H1 (cell line): ENCODE measurements at regions not wholly inside any gene's neighbourhood (a gene's known extent, or its start where the extent isn't known, plus 50 kb on each side); places are given as distances from the start of the nearest gene placed in this dataset.

Experiments used
- CTCF ChIA-PET: fragments of 300-600 bp; sonication (Branson Sonifier 250); formaldehyde crosslinking; loops from one replicate; lab custom pipeline; 2021; ENCODE audit not compliant: partially characterized antibody; lab: Charles Lee
- POLR2A ChIA-PET: fragments of 300-600 bp; sonication (Branson Sonifier 250); formaldehyde crosslinking; loops from one replicate; lab custom pipeline; 2021; ENCODE audit warnings: inconsistent platforms; ENCODE audit not compliant: partially characterized antibody; lab: Charles Lee
- DNase-seq, 2 experiments: peaks; one replicate each; pipeline versions ENCODE4 v3.0.0 to v3.0.0-alpha.2; 2010 to 2022; ENCODE audit warnings: low spot score in 2 of 2, low read depth in 1 of 2, mixed read lengths in 1 of 2
- FAIRE-seq: peaks from 2 replicates; lab custom pipeline; 2011; peaks lifted over from hg19 to GRCh38; lab: Jason Lieb, UNC
- H2AFZ ChIP-seq: 2 replicates; pipeline ENCODE4 v1.8.1; 2012; ENCODE audit warnings: low read length, inconsistent platforms
- H2AK5ac ChIP-seq: 2 replicates; pipeline ENCODE4 v1.6.1; 2013; ENCODE audit warnings: low read depth, low read length
- H2BK120ac ChIP-seq: replicated peaks from 2 replicates; pipeline ENCODE3; 2013; ENCODE audit warnings: low read depth, low read length, inconsistent platforms
- H2BK12ac ChIP-seq: 2 replicates; pipeline ENCODE4 v1.6.1; 2013; ENCODE audit warnings: low read depth, low read length
- H2BK15ac ChIP-seq: 2 replicates; pipeline ENCODE4 v1.6.1; 2013; ENCODE audit warnings: low read length
- H2BK20ac ChIP-seq: 2 replicates; pipeline ENCODE4 v1.6.1; 2013; ENCODE audit warnings: low read length
- H2BK5ac ChIP-seq: 2 replicates; pipeline ENCODE4 v1.6.1; 2013; ENCODE audit warnings: low read depth, low read length
- H3K14ac ChIP-seq: 2 replicates; pipeline ENCODE4 v1.6.1; 2013; ENCODE audit warnings: inconsistent platforms; ENCODE audit not compliant: insufficient read length
- H3K18ac ChIP-seq: 2 replicates; pipeline ENCODE4 v1.6.1; 2013; ENCODE audit warnings: low read length; ENCODE audit errors: extremely low read depth
- H3K23ac ChIP-seq: 2 replicates; pipeline ENCODE4 v1.6.1; 2013; ENCODE audit warnings: inconsistent platforms; ENCODE audit not compliant: insufficient read length
- H3K23me2 ChIP-seq: 2 replicates; pipeline ENCODE4 v1.6.1; 2013; ENCODE audit warnings: low read depth, low read length
- H3K27ac ChIP-seq: 2 replicates; pipeline ENCODE4 v1.6.1; 2011; ENCODE audit warnings: low read depth, low read length, inconsistent platforms
- H3K27me3 ChIP-seq, 4 experiments: replicated peaks in 1 of 4; 1 replicate in 1 of 4; 2 replicates in 3 of 4; pipeline versions ENCODE4 v1.6.1 to v1.8.1; 2011 to 2013; ENCODE audit warnings: low read length in 3 of 4, mild to moderate bottlenecking in 3 of 4, inconsistent platforms in 2 of 4, mixed read lengths in 2 of 4, moderate library complexity in 1 of 4; ENCODE audit not compliant: control insufficient read depth in 3 of 4, insufficient read depth in 3 of 4; ENCODE audit errors: extremely low read depth in 1 of 4
- H3K36me3 ChIP-seq, 4 experiments: 2 replicates each; pipeline versions ENCODE4 v1.6.1 to v1.8.1; 2011 to 2013; ENCODE audit warnings: mild to moderate bottlenecking in 4 of 4, low read length in 3 of 4, moderate library complexity in 2 of 4, control low read depth in 1 of 4, inconsistent platforms in 1 of 4; ENCODE audit not compliant: insufficient read depth in 4 of 4, control insufficient read depth in 2 of 4
- H3K4ac ChIP-seq: replicated peaks from 2 replicates; pipeline ENCODE3; 2013; ENCODE audit warnings: low read length, low read depth, mixed read lengths, inconsistent platforms; ENCODE audit not compliant: insufficient read length
- H3K4me1 ChIP-seq, 4 experiments: replicated peaks in 1 of 4; 1 replicate in 1 of 4; 2 replicates in 3 of 4; pipeline versions ENCODE4 v1.6.1 to v1.8.1; 2011 to 2013; ENCODE audit warnings: low read length in 3 of 4, inconsistent platforms in 2 of 4, mixed read lengths in 1 of 4; ENCODE audit not compliant: insufficient read depth in 4 of 4, control insufficient read depth in 3 of 4
- H3K4me2 ChIP-seq, 2 experiments: 2 replicates each; pipeline versions ENCODE4 v1.6.1 to v1.8.1; 2011 to 2013; ENCODE audit warnings: low read depth in 2 of 2, low read length in 2 of 2, control low read depth in 1 of 2, inconsistent platforms in 1 of 2, mild to moderate bottlenecking in 1 of 2; ENCODE audit not compliant: insufficient read depth in 1 of 2
- H3K4me3 ChIP-seq, 4 experiments: fragments of 200-600, 300-600 bp in 1 of 4; sonication (generic), shearing (Covaris generic), sonication (Bioruptor Twin) in 1 of 4; 2 replicates each; pipeline versions ENCODE4 v1.5.1 to v1.8.1; 2011 to 2016; ENCODE audit warnings: low read length in 4 of 4, low read depth in 3 of 4, control low read depth in 2 of 4, inconsistent platforms in 2 of 4, mild to moderate bottlenecking in 2 of 4, mixed read lengths in 1 of 4, moderate library complexity in 1 of 4; ENCODE audit not compliant: insufficient read depth in 2 of 4; ENCODE audit errors: extremely low read depth in 1 of 4
- H3K56ac ChIP-seq: replicated peaks from 2 replicates; pipeline ENCODE3; 2013; ENCODE audit warnings: low read depth, mild to moderate bottlenecking, mixed read lengths, low read length, inconsistent platforms; ENCODE audit not compliant: insufficient read length
- H3K79me1 ChIP-seq: 2 replicates; pipeline ENCODE4 v1.6.1; 2013; ENCODE audit warnings: low read depth, low read length, control low read depth
- H3K79me2 ChIP-seq, 2 experiments: 2 replicates each; pipeline versions ENCODE4 v1.6.1 to v1.8.1; 2012 to 2013; ENCODE audit warnings: low read length in 2 of 2, mild to moderate bottlenecking in 2 of 2, inconsistent platforms in 1 of 2; ENCODE audit not compliant: insufficient read depth in 2 of 2, control insufficient read depth in 1 of 2
- H3K9ac ChIP-seq, 4 experiments: replicated peaks in 1 of 4; 1 replicate in 1 of 4; 2 replicates in 3 of 4; pipeline versions ENCODE4 v1.6.1 to v1.8.1; 2011 to 2013; ENCODE audit warnings: low read depth in 3 of 4, low read length in 3 of 4, control low read depth in 2 of 4, mild to moderate bottlenecking in 2 of 4, moderate library complexity in 2 of 4, inconsistent platforms in 1 of 4; ENCODE audit errors: extremely low read depth in 1 of 4
- H3K9me3 ChIP-seq, 2 experiments: 2 replicates each; pipeline versions ENCODE4 v1.6.1 to v1.8.1; 2012 to 2013; ENCODE audit warnings: mild to moderate bottlenecking in 2 of 2, moderate library complexity in 2 of 2, control low read depth in 1 of 2, inconsistent platforms in 1 of 2, low read depth in 1 of 2, low read length in 1 of 2, mixed read lengths in 1 of 2; ENCODE audit not compliant: insufficient read depth in 2 of 2
- H4K20me1 ChIP-seq, 2 experiments: replicated peaks in 1 of 2; 2 replicates each; pipeline versions ENCODE3 to v1.8.1; 2011 to 2013; ENCODE audit warnings: inconsistent platforms in 2 of 2, low read length in 2 of 2, mild to moderate bottlenecking in 1 of 2; ENCODE audit not compliant: insufficient read depth in 2 of 2, control insufficient read depth in 1 of 2
- H4K5ac ChIP-seq: 2 replicates; pipeline ENCODE4 v1.6.1; 2013; ENCODE audit warnings: low read length, low read depth, mixed read lengths, inconsistent platforms; ENCODE audit not compliant: insufficient read length
- H4K8ac ChIP-seq: 2 replicates; pipeline ENCODE4 v1.8.0; 2013; ENCODE audit warnings: mild to moderate bottlenecking, moderate library complexity, low read length, inconsistent platforms; ENCODE audit not compliant: insufficient read depth; ENCODE audit errors: extremely low read depth
- H4K91ac ChIP-seq: replicated peaks from 2 replicates; pipeline ENCODE3; 2013; ENCODE audit warnings: low read length, mixed read lengths, inconsistent platforms; ENCODE audit not compliant: insufficient read length
- HDAC2 ChIP-seq, 2 experiments: fragments of 300-600 bp in 1 of 2; sonication (generic) in 1 of 2; IDR thresholded peaks; 2 replicates each; pipeline ENCODE4 v1.6.1; 2011 to 2012; ENCODE audit warnings: low read depth in 2 of 2, low read length in 2 of 2, mild to moderate bottlenecking in 2 of 2, moderate library complexity in 2 of 2, borderline replicate concordance in 1 of 2, inconsistent platforms in 1 of 2
- TEAD4 ChIP-seq: IDR thresholded peaks from 2 replicates; pipeline ENCODE4 v1.6.1; 2012; ENCODE audit warnings: low read depth, low read length, inconsistent platforms, mixed read lengths
- WGBS, 2 experiments: shearing (Covaris generic) in 1 of 2; methylation state at CpG; one replicate each; pipeline versions ENCODE4 v1.1.6 to v1.1.7; 2013 to 2015; ENCODE audit warnings: low lambda C conversion rate in 2 of 2, mixed read lengths in 2 of 2, inconsistent platforms in 1 of 2, low coverage in 1 of 2, missing lambda C conversion rate in 1 of 2; ENCODE audit not compliant: insufficient replicate concordance in 2 of 2, insufficient coverage in 1 of 2, insufficient read length in 1 of 2; ENCODE audit errors: extremely low coverage in 1 of 2, missing lambda C conversion rate in 1 of 2; 5-methylcytosine and 5-hydroxymethylcytosine counted together

DNA sequence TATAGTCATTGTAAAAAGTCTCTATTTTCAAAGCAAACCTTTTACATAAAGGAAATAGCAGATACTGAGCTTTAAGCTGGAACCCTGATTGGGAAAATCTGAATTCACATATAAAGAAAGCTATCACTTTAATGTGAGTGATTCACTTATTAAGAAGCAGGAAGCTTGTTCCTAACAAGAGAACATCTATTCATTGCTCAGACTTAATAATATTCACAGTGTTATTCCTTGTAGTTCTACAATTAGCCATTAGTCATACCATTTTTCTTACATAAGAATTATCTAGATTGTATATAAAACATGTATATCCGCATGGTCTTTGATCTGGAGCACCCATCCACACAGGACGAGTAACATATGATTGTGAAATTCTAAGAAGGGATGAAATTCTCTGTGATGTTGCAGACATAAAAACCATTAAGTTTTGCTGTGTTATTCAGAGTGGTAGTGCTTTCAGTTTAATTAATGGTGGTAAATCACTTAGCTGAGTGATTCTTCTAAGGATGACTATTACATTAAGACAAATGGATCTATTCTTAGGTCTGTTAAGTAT is 71.1 kb upstream of the FOXQ1 start:
- H2AK5ac ChIP-seq, result no peak overlapping the region
- no peak overlapping the region for H3K23ac ChIP-seq
- TF ChIP-seq TEAD4 (no peak), HDAC2 (IDR thresholded peaks at IDR 0.05; ENCODE audit: borderline replicate concordance in 1 of 2, low read depth in 2 of 2, low read length in 2 of 2) (no peak)
- no peaks in the 10 kb centered on the region for H3K23me2 ChIP-seq
- H2BK20ac ChIP-seq, result no peak overlapping the region
- no peak overlapping the region for H2BK120ac ChIP-seq
- WGBS, 2 experiments, result 86% methylated on average over 2 of the region's 2 CpGs; no CpG with 5 or more reads in 1 of the 2 experiments
- no peak overlapping the region for H3K18ac ChIP-seq
- no peak overlapping the region for H3K4me3 ChIP-seq
- H3K4me2 ChIP-seq, result no peak overlapping the region
- H3K79me1 ChIP-seq, result no peaks in the 10 kb centered on the region
- H4K5ac ChIP-seq, result no peak overlapping the region
- H4K20me1 ChIP-seq, result no peaks in the 10 kb centered on the region
- ChIA-PET POLR2A (no interaction called here), CTCF (interaction anchor here (0.9 kb wide), 1 partner anchor 45 kb away, joined by 3 read pairs; no protein-coding TSS in a partner anchor)
- H3K4ac ChIP-seq, result no peak overlapping the region
- no peak overlapping the region for H2BK15ac ChIP-seq
- H3K36me3 ChIP-seq, result no peaks in the 10 kb centered on the region
- H3K27me3 ChIP-seq, result no peaks in the 10 kb centered on the region
- DNase-seq (no peak), FAIRE-seq (no peak)
- H3K9me3 ChIP-seq, result no peaks in the 10 kb centered on the region
- peaks cover 0 to 6% (median 0%) of the 10 kb centered on the region in 4 experiments; a peak in 1 of 7 replicates for H3K4me1 ChIP-seq
- no peak overlapping the region for H4K8ac ChIP-seq
- H3K14ac ChIP-seq, result no peak overlapping the region
- no peak overlapping the region for H3K27ac ChIP-seq
- H3K56ac ChIP-seq, result no peak overlapping the region
- H3K9ac ChIP-seq, result no peak overlapping the region
- no peak overlapping the region for H2BK12ac ChIP-seq
- H2AFZ ChIP-seq, result no peak overlapping the region
- H4K91ac ChIP-seq, result no peak overlapping the region
- H3K79me2 ChIP-seq, result no peaks in the 10 kb centered on the region
- H2BK5ac ChIP-seq, result no peak overlapping the region
